GM21576 (cell line): ENCODE measurements at regions not wholly inside any gene's neighbourhood (a gene's known extent, or its start where the extent isn't known, plus 50 kb on each side); places are given as distances from the start of the nearest gene placed in this dataset.

Experiments
- ATAC-seq: cut with Tn5 transposase; IDR thresholded peaks from one replicate; pipeline ENCODE4 v1.9.1; 2021; ENCODE audit warnings: mild to moderate bottlenecking, moderate library complexity; ENCODE audit not compliant: unreplicated experiment

DNA sequence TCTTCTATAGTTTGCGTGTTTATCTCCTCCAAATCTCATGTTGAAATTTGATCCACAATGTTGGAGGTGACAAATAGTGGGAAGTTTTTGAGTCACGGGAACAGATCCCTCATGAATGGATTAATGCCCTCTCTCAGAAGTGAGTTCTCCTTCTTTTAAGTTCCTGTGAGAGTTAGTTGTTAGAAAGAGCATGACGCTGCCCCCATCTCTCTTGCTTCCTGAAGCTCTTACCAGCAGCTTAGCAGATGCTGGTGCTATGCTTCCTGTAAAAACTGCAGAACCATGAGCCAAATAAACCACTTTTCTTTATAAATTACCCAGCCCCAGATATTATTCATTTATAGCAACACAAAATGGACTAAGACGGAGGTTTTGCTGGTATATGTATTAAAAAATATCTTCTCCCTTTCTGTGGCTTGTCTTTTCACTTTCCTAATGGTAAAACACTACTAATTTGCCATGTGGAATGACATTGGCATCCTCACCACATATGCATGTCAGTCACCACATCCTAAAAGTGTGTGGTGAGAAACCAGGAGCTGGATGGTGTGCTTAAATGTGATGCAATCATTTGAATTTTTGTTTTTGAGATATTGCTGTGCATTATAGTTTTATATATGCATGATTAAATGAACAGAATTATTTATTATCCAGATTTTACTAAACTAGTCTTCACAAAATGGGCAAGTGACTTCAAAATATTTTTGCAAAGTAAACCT, 449.3 kb downstream of the ADAMTS20 start:
- ATAC-seq: no peak

DNA sequence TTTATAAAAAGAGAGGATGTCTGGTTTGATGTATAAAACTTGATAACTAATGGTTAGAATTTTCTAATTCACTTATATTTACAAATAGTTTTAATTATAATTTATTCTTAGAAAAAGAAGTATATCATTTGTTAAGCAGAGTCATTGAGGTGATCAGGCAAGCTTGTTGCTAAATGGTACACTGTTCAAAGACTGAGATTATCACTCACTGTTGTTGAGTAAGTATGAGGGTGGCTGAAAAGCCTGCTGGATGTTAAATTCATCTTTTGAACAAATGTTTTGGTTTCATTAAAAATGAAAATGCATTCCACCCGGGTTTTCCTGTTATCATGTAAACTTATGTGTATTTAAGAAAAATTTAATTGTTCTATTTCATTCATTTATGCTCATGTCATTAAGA, 451.8 kb downstream of the ADAMTS20 start:
- no peak for ATAC-seq

DNA sequence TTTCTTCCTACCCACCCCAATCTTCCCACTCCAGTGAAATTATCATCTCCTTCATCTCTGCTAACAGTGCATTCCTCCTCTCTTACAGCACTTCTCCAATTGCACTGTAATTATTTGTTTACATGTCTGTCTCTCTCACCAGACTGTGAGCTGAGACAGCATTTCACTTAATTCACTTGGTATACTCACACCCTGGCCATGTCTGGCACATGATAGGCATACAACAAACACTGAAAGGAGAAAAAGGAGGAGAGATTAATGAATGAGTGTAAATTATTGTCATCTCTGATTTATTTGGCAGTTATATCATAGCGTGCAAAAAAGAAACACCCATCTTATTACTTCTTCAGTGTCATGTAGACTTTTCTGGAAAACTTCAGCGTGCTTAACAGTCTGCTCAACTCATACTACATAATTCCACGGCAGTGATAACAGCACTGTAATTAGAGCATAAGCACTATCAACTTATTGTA, 452.3 kb downstream of the ADAMTS20 start:
- no peak for ATAC-seq

DNA sequence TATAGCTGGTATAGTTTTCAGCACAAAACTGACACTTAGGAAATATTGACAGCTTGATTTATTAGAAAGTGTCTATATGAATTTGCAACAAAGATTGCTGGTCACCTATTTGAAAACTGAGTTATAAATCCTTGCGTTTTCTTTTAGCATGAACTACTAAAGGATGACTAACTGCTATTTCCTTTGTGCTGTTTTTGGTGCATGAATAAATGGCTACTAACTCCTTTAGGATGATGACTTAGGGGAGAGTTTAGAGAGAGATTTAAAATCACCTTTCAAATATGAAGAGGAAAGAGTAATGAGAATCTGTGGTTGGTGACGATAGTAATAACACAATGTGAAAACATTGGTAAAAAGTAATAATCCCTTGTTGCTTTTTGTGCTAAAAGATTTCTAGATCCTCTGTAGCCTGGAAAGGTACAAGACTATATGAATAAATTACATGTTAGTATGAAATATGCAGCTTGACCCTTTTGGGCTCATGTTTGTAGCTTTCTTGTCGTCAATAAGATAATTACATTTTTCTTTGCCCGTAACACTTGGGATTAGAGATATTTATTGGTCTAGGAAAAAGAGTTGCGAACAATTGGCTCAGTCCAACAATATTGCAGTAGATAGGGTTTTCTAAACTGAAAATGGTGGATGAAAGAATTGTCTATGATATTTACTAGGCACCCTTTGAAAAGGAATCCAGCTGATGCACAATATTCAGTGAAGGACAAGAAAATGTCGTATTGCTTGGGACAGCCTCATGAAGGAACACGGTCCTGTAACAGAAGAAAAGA, 453.0 kb downstream of the ADAMTS20 start:
- ATAC-seq: no peak

DNA sequence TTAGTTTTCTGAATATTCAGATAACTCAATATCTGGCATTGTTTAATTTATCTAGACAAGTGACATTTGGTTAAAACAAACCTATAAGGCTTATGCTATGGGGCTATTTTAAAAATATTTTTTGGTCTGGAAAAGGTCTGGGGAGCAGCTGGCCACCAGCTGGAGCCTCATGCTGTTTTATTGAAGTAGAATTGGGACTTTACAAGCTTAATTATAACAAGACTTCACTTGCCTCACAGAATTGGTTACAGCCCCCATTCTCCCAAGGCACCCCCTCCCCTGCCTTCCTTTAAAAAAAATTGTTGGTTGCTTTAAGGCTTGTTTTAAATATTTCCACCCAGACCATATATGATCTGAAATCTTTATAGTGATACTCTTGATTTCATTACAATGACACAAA, 453.9 kb downstream of the ADAMTS20 start:
- ATAC-seq: no peak

DNA sequence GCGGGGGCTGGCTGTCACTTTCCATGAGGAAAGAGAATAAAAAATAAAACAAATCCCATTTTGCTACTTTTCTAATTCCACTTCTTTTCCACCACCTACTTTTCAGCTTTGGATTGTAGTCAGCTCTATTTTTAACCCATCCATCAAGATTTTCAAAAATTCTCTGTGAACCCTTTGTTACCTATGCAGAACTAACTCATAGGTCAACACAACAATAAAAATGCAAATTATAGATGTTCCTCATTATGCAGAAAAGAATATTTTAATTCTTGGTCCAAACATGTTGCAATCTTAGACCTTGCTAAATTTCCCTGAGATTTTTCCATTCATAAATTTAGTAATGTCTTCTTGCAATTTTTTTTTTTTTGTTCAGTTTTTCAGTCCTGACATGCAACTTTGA, 454.5 kb downstream of the ADAMTS20 start:
- no peak for ATAC-seq

DNA sequence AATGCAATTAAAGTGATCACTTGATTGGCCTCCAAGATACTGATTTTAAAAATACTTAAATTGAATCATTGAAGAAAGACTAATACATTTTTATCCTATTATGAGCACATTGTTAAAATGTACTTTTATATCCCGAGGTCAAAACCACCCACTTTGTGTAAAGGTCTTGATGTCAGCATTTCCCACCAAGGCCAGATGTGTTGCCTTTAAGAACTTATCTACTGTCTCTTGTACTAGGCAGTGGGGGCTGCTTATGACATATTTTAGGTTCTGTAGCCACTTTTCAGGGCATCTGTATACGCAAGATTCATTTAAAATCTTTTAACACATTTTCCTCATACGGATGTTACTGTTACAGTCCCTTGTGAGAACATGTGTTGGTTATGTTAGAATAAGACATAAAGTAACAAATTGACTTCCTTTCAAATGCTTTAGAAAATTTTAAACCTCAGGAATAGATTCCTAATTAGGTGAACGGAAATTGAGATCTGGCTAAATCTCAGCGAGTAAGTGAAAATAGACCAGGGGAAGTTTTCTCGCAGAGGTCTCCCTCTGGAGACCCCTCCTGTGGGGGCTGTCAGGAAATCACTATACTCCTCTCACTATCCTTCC, 456.2 kb downstream of the ADAMTS20 start:
- no peak for ATAC-seq

DNA sequence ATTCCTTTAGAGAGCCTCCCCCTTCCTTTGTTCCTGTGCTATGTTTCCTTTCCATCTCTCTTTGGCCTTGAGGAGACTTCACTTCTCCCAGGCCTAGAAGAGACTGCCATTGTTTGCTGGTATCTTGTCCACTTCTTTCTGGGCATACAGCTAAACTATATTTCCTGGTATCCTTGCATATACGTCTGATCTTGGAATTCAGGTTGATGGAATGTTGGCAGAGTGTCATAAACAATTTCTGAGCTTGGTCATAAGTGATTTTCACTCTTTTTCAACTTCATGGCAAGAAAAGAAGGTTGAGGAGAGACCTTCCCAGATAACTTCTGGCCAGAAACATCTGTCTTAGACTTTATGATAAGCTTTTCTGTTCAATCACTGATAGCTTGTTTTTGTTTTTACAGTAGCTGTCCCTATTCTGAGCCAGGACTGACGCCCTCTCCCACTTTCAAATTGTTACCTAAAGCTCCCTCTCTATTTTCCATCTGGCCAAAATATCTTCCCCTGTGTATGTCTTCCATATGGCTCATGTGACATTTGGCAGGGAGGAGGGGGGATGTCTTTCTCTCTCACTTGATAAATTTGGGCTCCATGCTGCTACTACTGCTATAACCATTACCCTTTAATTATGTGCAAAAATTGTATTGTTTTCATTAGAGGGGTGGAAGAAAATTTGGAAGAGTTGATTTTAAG, 457.0 kb downstream of the ADAMTS20 start:
- ATAC-seq: no peak

DNA sequence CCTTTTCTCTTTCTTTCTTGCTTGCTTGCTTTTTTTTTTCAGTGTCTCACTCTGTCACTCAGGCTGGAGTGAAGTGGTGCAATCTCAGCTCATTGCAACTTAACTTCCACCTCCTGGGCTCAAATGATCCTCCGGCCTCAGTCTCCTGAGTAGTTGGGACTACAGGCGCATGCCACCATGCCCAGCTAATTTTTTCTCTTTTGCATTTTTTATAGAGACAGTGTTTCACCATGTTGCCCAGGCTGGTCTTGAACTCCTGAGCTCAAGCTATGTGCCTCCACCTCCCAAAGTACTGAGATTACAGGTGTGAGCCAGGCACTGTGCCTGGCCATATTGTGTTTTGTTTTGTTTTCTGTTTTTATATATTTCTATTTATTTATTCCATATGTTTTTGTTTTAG, 461.0 kb downstream of the ADAMTS20 start:
- ATAC-seq: no peak

DNA sequence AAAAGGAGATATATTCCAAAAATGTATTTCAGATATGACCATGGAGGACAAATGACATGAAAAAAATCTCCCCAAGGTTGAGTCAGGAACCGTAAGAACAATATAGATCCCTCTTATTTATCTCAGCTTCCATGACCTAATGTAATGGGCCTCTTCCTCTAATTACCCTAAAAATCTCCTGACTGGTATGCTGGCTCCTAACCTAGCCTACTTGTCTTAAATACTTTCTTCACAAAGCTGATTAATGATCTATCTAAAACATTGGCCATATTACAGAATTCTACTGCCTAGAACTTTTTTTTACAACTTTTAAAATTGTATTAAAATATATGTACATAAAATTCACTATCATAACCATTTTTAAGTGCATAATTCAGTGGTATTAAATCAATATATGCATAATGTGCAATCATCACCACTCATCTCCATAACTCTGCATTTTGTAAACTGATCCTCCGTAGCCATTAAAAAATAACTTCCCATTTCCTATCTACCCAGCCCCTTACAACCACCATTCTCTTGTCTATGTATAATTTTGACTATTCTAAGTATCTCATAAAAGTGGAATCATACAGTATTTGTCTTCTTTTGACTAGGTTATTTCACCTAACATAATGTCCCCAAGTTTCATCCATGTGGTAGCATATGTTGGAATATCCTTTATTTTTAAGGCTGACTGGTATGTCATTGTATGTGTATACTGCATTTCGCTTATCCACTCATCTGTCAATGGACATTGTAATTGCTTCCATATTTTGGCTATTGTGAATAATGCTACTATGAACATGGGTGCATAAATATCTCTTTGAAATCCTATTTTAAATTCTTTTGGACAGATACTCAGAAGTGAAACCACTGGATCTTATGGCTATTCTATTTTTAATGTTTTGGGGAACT, 464.6 kb downstream of the ADAMTS20 start:
- ATAC-seq: no peak

DNA sequence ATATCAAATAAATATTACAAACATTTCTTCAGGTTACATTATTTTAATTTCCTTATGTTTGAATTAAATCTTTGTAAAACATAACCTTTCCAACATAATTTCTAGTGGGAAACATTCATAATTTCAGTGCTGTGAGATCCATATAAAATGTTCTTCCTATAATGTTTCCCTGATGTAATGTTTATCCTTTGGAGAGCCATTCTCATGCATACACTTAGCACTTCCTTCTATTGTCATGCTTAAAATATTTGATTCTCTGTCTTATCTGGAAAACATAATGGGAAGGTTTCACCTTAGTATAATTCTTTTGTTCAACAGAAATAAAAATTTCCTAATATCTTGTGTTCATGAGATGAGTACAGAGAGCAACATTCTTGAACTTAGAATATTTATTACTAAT, 472.5 kb downstream of the ADAMTS20 start:
- ATAC-seq: no peak

DNA sequence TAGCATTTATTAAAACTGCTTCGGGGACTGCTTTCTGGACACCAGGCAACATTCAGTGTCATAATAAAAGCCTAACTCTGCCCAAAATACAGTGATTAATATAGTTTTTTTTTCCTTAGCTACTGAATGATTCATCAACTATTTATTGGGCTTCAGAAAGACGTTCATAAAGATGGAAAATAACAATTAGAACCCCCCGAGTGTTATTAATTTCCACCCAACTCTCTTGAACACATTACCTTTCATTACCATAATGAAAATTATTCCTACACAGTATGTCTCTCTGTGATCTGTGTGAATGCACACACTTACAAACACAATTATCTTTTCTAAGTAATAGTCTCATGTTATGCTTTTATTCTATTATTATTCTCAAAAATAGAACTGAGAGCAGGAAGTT, 473.0 kb downstream of the ADAMTS20 start:
- ATAC-seq: no peak

DNA sequence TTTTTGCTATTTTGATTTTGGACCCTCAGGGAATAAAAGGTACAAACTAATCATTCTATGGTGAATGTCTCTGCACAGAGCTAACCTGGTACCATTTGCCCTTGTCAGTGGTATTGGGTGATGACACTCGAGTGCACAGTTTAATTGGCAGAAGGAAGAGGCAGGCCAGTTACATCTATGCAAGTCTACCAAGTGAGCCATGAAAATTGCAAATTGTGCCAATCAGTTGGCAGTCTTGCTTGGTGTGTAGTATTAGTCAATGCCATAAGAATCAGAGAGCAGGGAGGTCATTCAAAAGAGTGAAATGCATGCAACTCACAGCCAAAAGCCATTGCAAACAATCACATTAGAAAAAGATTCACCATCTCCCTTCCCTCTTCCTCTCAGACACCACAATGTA, 479.6 kb downstream of the ADAMTS20 start:
- ATAC-seq: no peak

DNA sequence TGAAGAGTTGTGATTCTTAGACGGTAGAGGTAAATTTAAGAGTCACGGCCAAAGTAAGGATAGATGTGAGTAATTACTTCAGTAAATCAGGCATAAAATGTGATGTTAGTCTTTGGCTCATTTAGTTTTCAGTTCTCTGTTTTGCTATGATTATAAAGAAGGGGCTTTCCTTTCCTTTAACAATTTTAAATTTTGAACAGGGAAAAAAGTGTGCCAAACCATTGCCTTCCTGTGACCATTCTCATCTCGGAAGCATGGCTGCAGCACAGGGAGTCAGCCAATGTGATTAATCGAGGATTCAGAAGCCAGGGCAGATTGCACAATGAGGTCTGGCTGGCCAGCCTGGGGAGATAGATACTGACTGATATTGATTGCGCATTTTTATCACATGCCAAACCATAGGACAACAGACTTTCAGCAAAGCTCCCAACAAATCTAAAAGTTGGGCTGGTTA, 480.2 kb upstream of the PRICKLE1 start:
- ATAC-seq: no peak

DNA sequence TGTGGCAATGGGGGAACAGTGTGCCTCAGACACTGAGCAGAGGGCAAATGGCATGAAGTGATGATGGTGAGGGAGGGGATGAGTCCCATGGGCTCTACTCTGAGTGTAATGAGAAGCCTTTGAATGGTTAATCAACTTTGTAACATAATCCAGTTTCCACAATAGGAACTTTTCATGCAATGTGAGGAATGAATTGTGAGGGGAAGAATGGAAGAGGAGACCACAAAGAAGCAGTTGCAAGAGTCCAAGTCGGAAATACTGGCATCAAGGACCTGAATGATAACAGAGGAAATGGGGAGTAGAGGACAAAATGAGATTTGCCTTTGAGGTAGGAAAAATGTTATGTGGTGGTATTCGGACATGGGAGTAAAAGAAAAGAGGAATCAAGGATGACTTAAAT, 476.9 kb upstream of the PRICKLE1 start:
- no peak for ATAC-seq

DNA sequence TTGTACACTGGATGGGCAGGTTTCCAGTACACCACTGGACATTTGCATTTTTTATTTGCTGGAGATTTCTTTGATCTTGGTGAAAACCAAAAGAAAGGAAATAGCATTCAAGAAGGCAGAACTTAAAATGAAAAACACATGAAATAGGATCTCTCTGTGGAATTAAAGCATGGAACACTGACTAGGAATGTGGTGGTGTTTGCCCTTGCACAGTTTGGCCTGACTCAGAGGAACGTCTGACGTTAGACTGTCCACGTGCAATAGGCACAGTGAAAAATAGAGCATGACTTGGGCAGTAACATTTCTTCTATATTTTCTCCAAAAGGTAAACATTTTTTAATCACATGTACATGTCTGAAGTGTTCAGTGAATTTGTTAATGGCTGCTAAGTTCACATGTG, 474.1 kb upstream of the PRICKLE1 start:
- ATAC-seq: no peak

DNA sequence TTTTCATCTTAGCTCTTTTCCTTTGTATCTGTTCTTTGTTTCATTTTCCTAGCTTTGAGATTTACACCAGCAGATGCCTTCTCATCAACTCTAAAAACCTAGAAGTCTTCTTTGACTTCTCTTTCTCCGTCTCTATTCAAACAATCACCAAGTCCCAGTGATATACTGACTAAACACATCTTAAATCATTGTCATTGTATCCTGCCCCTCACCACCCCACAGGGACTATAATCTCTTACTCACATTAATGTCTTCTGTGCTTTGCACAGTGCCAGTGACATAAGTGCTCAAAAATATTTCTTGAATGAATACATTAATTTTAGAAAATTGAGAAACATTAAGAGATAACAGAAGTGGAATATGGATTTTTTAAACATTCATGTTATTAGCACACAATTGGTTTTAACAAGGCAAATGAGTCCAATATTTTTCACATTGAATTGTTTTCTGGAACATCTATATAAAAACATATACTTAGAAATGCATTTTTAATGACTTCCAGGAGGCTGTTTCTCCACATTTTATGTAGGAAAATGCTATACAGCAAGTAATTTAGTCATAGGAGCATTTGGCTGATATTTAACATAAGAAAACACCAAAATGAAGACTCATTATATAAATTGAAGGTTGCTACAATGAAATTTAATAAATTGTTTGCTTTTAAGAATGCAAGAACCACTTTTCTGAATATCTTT, 472.8 kb upstream of the PRICKLE1 start:
- no peak for ATAC-seq

DNA sequence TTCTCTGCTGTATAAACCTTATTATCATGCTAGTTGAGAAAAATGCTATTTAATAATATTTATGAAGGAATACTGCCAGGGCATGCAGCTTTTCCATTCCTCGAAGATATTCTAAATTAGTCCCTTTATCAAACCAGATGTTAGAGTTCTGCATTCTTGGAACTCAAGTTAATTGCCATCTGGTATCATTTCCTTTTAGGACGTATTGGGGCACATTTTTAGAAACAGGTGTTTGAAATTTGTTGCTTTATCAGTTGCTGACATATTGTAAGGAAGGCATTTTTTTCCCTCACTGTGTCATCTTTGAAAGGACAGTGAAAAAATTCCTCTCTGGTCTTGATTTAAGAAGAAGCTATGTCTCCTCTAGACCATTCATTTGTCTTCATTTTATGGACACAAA, 471.2 kb upstream of the PRICKLE1 start:
- no peak for ATAC-seq

DNA sequence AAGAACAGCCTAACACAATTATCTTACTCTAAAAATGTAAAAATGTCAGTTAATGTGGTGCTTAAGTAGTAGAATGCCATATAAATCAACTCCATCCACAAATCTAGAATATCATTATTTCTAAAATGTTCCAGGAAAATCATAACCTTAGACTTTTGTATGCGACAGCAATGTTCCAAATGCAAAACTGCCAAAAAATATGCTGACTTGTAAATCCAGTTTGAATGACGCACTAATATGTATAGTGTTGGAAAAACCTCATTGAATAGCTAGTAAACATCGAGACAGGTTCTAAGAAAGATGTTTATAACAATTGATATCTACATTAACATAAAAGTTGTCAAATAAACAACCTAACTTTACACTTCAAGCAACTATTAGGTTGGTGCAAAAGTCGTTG, 469.1 kb upstream of the PRICKLE1 start:
- no peak for ATAC-seq

DNA sequence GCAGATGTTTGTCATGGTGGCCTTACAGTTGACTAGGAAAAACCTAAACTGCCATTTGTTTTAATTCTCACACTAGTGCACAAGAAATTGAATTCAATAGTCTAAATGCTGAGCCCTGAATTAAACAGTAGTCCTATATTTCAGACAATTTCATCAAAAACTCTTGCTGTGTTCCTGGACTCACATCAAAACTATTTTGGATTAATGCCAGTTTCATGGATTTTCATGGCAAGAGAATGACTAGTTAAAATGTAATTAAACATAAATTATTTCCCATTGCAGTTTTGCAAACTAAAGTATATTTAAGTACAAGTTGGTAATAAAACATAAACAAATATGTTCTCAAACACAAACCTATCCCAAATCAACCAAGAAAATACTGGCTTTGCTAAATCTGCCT, 468.0 kb upstream of the PRICKLE1 start:
- no peak for ATAC-seq
